H1 (cell line): ENCODE measurements at regions not wholly inside any gene's neighbourhood (a gene's known extent, or its start where the extent isn't known, plus 50 kb on each side); places are given as distances from the start of the nearest gene placed in this dataset.

Experiments
- CTCF ChIA-PET: fragments of 300-600 bp; sonication (Branson Sonifier 250); formaldehyde crosslinking; loops from one replicate; lab custom pipeline; 2021; ENCODE audit not compliant: partially characterized antibody; lab: Charles Lee
- POLR2A ChIA-PET: fragments of 300-600 bp; sonication (Branson Sonifier 250); formaldehyde crosslinking; loops from one replicate; lab custom pipeline; 2021; ENCODE audit warnings: inconsistent platforms; ENCODE audit not compliant: partially characterized antibody; lab: Charles Lee
- DNase-seq, 2 experiments: peaks; one replicate each; pipeline versions ENCODE4 v3.0.0 to v3.0.0-alpha.2; 2010 to 2022; ENCODE audit warnings: low spot score in 2 of 2, low read depth in 1 of 2, mixed read lengths in 1 of 2
- FAIRE-seq: peaks from 2 replicates; lab custom pipeline; 2011; peaks lifted over from hg19 to GRCh38; lab: Jason Lieb, UNC
- H2AFZ ChIP-seq: 2 replicates; pipeline ENCODE4 v1.8.1; 2012; ENCODE audit warnings: low read length, inconsistent platforms
- H2AK5ac ChIP-seq: 2 replicates; pipeline ENCODE4 v1.6.1; 2013; ENCODE audit warnings: low read depth, low read length
- H2BK120ac ChIP-seq: replicated peaks from 2 replicates; pipeline ENCODE3; 2013; ENCODE audit warnings: low read depth, low read length, inconsistent platforms
- H2BK12ac ChIP-seq: 2 replicates; pipeline ENCODE4 v1.6.1; 2013; ENCODE audit warnings: low read depth, low read length
- H2BK15ac ChIP-seq: 2 replicates; pipeline ENCODE4 v1.6.1; 2013; ENCODE audit warnings: low read length
- H2BK20ac ChIP-seq: 2 replicates; pipeline ENCODE4 v1.6.1; 2013; ENCODE audit warnings: low read length
- H2BK5ac ChIP-seq: 2 replicates; pipeline ENCODE4 v1.6.1; 2013; ENCODE audit warnings: low read depth, low read length
- H3K14ac ChIP-seq: 2 replicates; pipeline ENCODE4 v1.6.1; 2013; ENCODE audit warnings: inconsistent platforms; ENCODE audit not compliant: insufficient read length
- H3K18ac ChIP-seq: 2 replicates; pipeline ENCODE4 v1.6.1; 2013; ENCODE audit warnings: low read length; ENCODE audit errors: extremely low read depth
- H3K23ac ChIP-seq: 2 replicates; pipeline ENCODE4 v1.6.1; 2013; ENCODE audit warnings: inconsistent platforms; ENCODE audit not compliant: insufficient read length
- H3K23me2 ChIP-seq: 2 replicates; pipeline ENCODE4 v1.6.1; 2013; ENCODE audit warnings: low read depth, low read length
- H3K27ac ChIP-seq: 2 replicates; pipeline ENCODE4 v1.6.1; 2011; ENCODE audit warnings: low read depth, low read length, inconsistent platforms
- H3K27me3 ChIP-seq, 4 experiments: replicated peaks in 1 of 4; 1 replicate in 1 of 4; 2 replicates in 3 of 4; pipeline versions ENCODE4 v1.6.1 to v1.8.1; 2011 to 2013; ENCODE audit warnings: low read length in 3 of 4, mild to moderate bottlenecking in 3 of 4, inconsistent platforms in 2 of 4, mixed read lengths in 2 of 4, moderate library complexity in 1 of 4; ENCODE audit not compliant: control insufficient read depth in 3 of 4, insufficient read depth in 3 of 4; ENCODE audit errors: extremely low read depth in 1 of 4
- H3K36me3 ChIP-seq, 4 experiments: 2 replicates each; pipeline versions ENCODE4 v1.6.1 to v1.8.1; 2011 to 2013; ENCODE audit warnings: mild to moderate bottlenecking in 4 of 4, low read length in 3 of 4, moderate library complexity in 2 of 4, control low read depth in 1 of 4, inconsistent platforms in 1 of 4; ENCODE audit not compliant: insufficient read depth in 4 of 4, control insufficient read depth in 2 of 4
- H3K4ac ChIP-seq: replicated peaks from 2 replicates; pipeline ENCODE3; 2013; ENCODE audit warnings: low read length, low read depth, mixed read lengths, inconsistent platforms; ENCODE audit not compliant: insufficient read length
- H3K4me1 ChIP-seq, 4 experiments: replicated peaks in 1 of 4; 1 replicate in 1 of 4; 2 replicates in 3 of 4; pipeline versions ENCODE4 v1.6.1 to v1.8.1; 2011 to 2013; ENCODE audit warnings: low read length in 3 of 4, inconsistent platforms in 2 of 4, mixed read lengths in 1 of 4; ENCODE audit not compliant: insufficient read depth in 4 of 4, control insufficient read depth in 3 of 4
- H3K4me2 ChIP-seq, 2 experiments: 2 replicates each; pipeline versions ENCODE4 v1.6.1 to v1.8.1; 2011 to 2013; ENCODE audit warnings: low read depth in 2 of 2, low read length in 2 of 2, control low read depth in 1 of 2, inconsistent platforms in 1 of 2, mild to moderate bottlenecking in 1 of 2; ENCODE audit not compliant: insufficient read depth in 1 of 2
- H3K4me3 ChIP-seq, 4 experiments: fragments of 200-600, 300-600 bp in 1 of 4; sonication (generic), shearing (Covaris generic), sonication (Bioruptor Twin) in 1 of 4; 2 replicates each; pipeline versions ENCODE4 v1.5.1 to v1.8.1; 2011 to 2016; ENCODE audit warnings: low read length in 4 of 4, low read depth in 3 of 4, control low read depth in 2 of 4, inconsistent platforms in 2 of 4, mild to moderate bottlenecking in 2 of 4, mixed read lengths in 1 of 4, moderate library complexity in 1 of 4; ENCODE audit not compliant: insufficient read depth in 2 of 4; ENCODE audit errors: extremely low read depth in 1 of 4
- H3K56ac ChIP-seq: replicated peaks from 2 replicates; pipeline ENCODE3; 2013; ENCODE audit warnings: low read depth, mild to moderate bottlenecking, mixed read lengths, low read length, inconsistent platforms; ENCODE audit not compliant: insufficient read length
- H3K79me1 ChIP-seq: 2 replicates; pipeline ENCODE4 v1.6.1; 2013; ENCODE audit warnings: low read depth, low read length, control low read depth
- H3K79me2 ChIP-seq, 2 experiments: 2 replicates each; pipeline versions ENCODE4 v1.6.1 to v1.8.1; 2012 to 2013; ENCODE audit warnings: low read length in 2 of 2, mild to moderate bottlenecking in 2 of 2, inconsistent platforms in 1 of 2; ENCODE audit not compliant: insufficient read depth in 2 of 2, control insufficient read depth in 1 of 2
- H3K9ac ChIP-seq, 4 experiments: replicated peaks in 1 of 4; 1 replicate in 1 of 4; 2 replicates in 3 of 4; pipeline versions ENCODE4 v1.6.1 to v1.8.1; 2011 to 2013; ENCODE audit warnings: low read depth in 3 of 4, low read length in 3 of 4, control low read depth in 2 of 4, mild to moderate bottlenecking in 2 of 4, moderate library complexity in 2 of 4, inconsistent platforms in 1 of 4; ENCODE audit errors: extremely low read depth in 1 of 4
- H3K9me3 ChIP-seq, 2 experiments: 2 replicates each; pipeline versions ENCODE4 v1.6.1 to v1.8.1; 2012 to 2013; ENCODE audit warnings: mild to moderate bottlenecking in 2 of 2, moderate library complexity in 2 of 2, control low read depth in 1 of 2, inconsistent platforms in 1 of 2, low read depth in 1 of 2, low read length in 1 of 2, mixed read lengths in 1 of 2; ENCODE audit not compliant: insufficient read depth in 2 of 2
- H4K20me1 ChIP-seq, 2 experiments: replicated peaks in 1 of 2; 2 replicates each; pipeline versions ENCODE3 to v1.8.1; 2011 to 2013; ENCODE audit warnings: inconsistent platforms in 2 of 2, low read length in 2 of 2, mild to moderate bottlenecking in 1 of 2; ENCODE audit not compliant: insufficient read depth in 2 of 2, control insufficient read depth in 1 of 2
- H4K5ac ChIP-seq: 2 replicates; pipeline ENCODE4 v1.6.1; 2013; ENCODE audit warnings: low read length, low read depth, mixed read lengths, inconsistent platforms; ENCODE audit not compliant: insufficient read length
- H4K8ac ChIP-seq: 2 replicates; pipeline ENCODE4 v1.8.0; 2013; ENCODE audit warnings: mild to moderate bottlenecking, moderate library complexity, low read length, inconsistent platforms; ENCODE audit not compliant: insufficient read depth; ENCODE audit errors: extremely low read depth
- H4K91ac ChIP-seq: replicated peaks from 2 replicates; pipeline ENCODE3; 2013; ENCODE audit warnings: low read length, mixed read lengths, inconsistent platforms; ENCODE audit not compliant: insufficient read length
- GABPA ChIP-seq: IDR thresholded peaks from 2 replicates; pipeline ENCODE4 v1.6.1; 2011; ENCODE audit warnings: mild to moderate bottlenecking, low read length, moderate library complexity, borderline replicate concordance; ENCODE audit not compliant: insufficient read depth
- RAD21 ChIP-seq, 2 experiments: IDR thresholded peaks in 1 of 2; conservative IDR thresholded peaks in 1 of 2; 2 replicates each; pipeline ENCODE4 v1.6.1; 2011; ENCODE audit warnings: low read depth in 2 of 2, low read length in 2 of 2, improper control_type of control experiment in 1 of 2, inconsistent platforms in 1 of 2, mild to moderate bottlenecking in 1 of 2, moderate library complexity in 1 of 2
- WGBS, 2 experiments: shearing (Covaris generic) in 1 of 2; methylation state at CpG; one replicate each; pipeline versions ENCODE4 v1.1.6 to v1.1.7; 2013 to 2015; ENCODE audit warnings: low lambda C conversion rate in 2 of 2, mixed read lengths in 2 of 2, inconsistent platforms in 1 of 2, low coverage in 1 of 2, missing lambda C conversion rate in 1 of 2; ENCODE audit not compliant: insufficient replicate concordance in 2 of 2, insufficient coverage in 1 of 2, insufficient read length in 1 of 2; ENCODE audit errors: extremely low coverage in 1 of 2, missing lambda C conversion rate in 1 of 2; 5-methylcytosine and 5-hydroxymethylcytosine counted together

GRCh38 chr5:163809473-163809872, 304.1 kb downstream of the MAT2B start:
- no peak overlapping the region for H2AFZ ChIP-seq
- FAIRE-seq: no peak
- no peaks in the 10 kb centered on the region for H3K9me3 ChIP-seq
- H3K4me1 ChIP-seq: no peaks in the 10 kb centered on the region
- H4K5ac ChIP-seq: no peak overlapping the region
- 82% methylated on average over 5 of the region's 5 CpGs; no CpG with 5 or more reads in 1 of the 2 experiments for WGBS, 2 experiments
- H3K4me3 ChIP-seq: no peak overlapping the region
- no peak overlapping the region for H2BK5ac ChIP-seq
- no peak overlapping the region for H2BK12ac ChIP-seq
- no peaks in the 10 kb centered on the region for H3K27me3 ChIP-seq
- no peak overlapping the region for H3K9ac ChIP-seq
- no peak overlapping the region for H2BK120ac ChIP-seq
- H3K27ac ChIP-seq: no peak overlapping the region
- no peak overlapping the region for H3K18ac ChIP-seq
- no peak overlapping the region for H2BK20ac ChIP-seq
- POLR2A ChIA-PET: no interaction called here
- H3K36me3 ChIP-seq: no peaks in the 10 kb centered on the region
- no peak overlapping the region for H3K4me2 ChIP-seq
- H4K8ac ChIP-seq: no peak overlapping the region
- no peak overlapping the region for H3K14ac ChIP-seq
- H3K79me1 ChIP-seq: no peaks in the 10 kb centered on the region
- H3K23me2 ChIP-seq: peaks cover 3% of the 10 kb centered on the region; the same call in 1 of the 2 replicates
- no peak overlapping the region for H2BK15ac ChIP-seq
- no peak overlapping the region for H4K91ac ChIP-seq
- CTCF ChIA-PET: interaction anchor here (1.3 kb wide), 1 partner anchor 112 kb away, joined by 4 read pairs; no protein-coding TSS in a partner anchor
- H3K79me2 ChIP-seq: no peaks in the 10 kb centered on the region
- no peak overlapping the region for H3K4ac ChIP-seq
- TF ChIP-seq GABPA (no peak), RAD21 (IDR thresholded peaks at IDR 0.05 in 1 of 2, conservative IDR thresholded peaks at IDR 0.05 in 1 of 2; ENCODE audit: low read depth in 2 of 2, low read length in 2 of 2) (peak; percentile 18 to 22; a peak in 2 of 4 replicates)
- TF ChIP-seq, all 59 proteins: peak for 1
- H4K20me1 ChIP-seq: no peaks in the 10 kb centered on the region
- H2AK5ac ChIP-seq: no peak overlapping the region
- H3K56ac ChIP-seq: no peak overlapping the region
- no peak overlapping the region for H3K23ac ChIP-seq
- no peak for DNase-seq
